OCI-LY1 (cell line): ENCODE measurements at regions not wholly inside any gene's neighbourhood (a gene's known extent, or its start where the extent isn't known, plus 50 kb on each side); places are given as distances from the start of the nearest gene placed in this dataset.

Experiments
- EZH2 ChIP-seq: fragments of 200-600 bp; sonication (generic), shearing (Covaris generic); IDR thresholded peaks from 2 replicates; pipeline ENCODE4 v1.8.0; 2017; ENCODE audit warnings: borderline replicate concordance, mixed run types, mild to moderate bottlenecking, antibody characterized with exemption, low read length, moderate library complexity, mixed read lengths
- TF ChIP-seq, protein P1 (sequence below): fragments of 200-600 bp; sonication (generic), shearing (Covaris generic); IDR thresholded peaks from 2 replicates; pipeline ENCODE4 v1.5.1; 2017; ENCODE audit warnings: mild to moderate bottlenecking, antibody characterized with exemption, low read length, moderate library complexity, mixed read lengths

DNA sequence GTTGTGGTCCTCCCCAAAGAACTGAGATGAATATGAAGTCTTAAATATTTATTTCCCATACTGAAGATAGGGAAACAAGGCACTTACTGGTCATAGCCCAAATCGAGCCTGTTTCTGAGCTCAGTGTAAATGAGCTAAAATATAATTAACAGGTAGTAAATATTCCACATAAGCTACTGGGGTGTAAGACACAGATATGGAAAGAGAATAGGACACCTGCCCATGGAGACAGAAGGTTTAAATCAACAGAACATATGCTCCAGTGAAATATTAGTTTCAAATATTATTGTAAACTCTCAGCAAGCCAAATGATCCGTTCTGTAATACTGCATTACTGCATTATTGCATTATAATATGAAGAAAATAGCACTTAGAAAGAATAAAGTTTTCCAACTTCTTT, 537.9 kb downstream of the ANKRD7 start:
- TF ChIP-seq, protein P1, sequence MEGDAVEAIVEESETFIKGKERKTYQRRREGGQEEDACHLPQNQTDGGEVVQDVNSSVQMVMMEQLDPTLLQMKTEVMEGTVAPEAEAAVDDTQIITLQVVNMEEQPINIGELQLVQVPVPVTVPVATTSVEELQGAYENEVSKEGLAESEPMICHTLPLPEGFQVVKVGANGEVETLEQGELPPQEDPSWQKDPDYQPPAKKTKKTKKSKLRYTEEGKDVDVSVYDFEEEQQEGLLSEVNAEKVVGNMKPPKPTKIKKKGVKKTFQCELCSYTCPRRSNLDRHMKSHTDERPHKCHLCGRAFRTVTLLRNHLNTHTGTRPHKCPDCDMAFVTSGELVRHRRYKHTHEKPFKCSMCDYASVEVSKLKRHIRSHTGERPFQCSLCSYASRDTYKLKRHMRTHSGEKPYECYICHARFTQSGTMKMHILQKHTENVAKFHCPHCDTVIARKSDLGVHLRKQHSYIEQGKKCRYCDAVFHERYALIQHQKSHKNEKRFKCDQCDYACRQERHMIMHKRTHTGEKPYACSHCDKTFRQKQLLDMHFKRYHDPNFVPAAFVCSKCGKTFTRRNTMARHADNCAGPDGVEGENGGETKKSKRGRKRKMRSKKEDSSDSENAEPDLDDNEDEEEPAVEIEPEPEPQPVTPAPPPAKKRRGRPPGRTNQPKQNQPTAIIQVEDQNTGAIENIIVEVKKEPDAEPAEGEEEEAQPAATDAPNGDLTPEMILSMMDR, result no peak
- no peak for TF ChIP-seq EZH2
